ENCODE measurements at regions not wholly inside any gene's neighbourhood (a gene's known extent, or its start where the extent isn't known, plus 50 kb on each side); places are given as distances from the start of the nearest gene placed in this dataset.

DNA sequence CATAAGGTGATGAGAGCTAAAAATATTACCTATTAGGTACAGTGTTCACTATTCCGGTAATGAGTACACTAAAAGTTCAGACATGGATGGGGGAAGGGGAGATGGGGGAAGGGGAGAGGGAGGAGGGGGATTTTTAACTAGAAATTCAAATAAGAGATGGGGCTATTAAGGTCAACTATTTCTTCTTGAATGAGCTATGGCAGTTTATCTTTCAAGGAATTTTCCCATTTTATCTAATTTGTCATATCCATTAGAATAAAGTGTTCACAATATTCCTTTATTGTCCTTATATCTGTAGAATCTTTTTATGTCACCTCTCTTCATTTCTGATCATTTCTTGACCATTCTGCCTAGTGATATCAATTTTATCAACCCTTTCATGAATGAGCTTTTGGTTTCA is 362.4 kb downstream of the SUCLA2 start:
- Histone ChIP-seq H3K4me3 (no peak overlapping the region), H3K4me1 (ENCODE audit: insufficient read depth) (0 out of 2 replicates have a peak, but pooled peaks cover 3% of the 10 kb centered on the region), H3F3A (ENCODE audit: insufficient read depth) (no peaks in the 10 kb centered on the region), H2AFZ (no peak overlapping the region), H3K79me2 (ENCODE audit: insufficient read depth) (no peaks in the 10 kb centered on the region), H3K9ac (no peak overlapping the region), H3K4me2 (ENCODE audit: unreplicated experiment) (no peak overlapping the region), H4K20me1 (ENCODE audit: insufficient read depth) (no peaks in the 10 kb centered on the region), H3K27me3 (replicated peaks; ENCODE audit: insufficient read depth) (no peaks in the 10 kb centered on the region), H3K9me2 (ENCODE audit: insufficient read depth) (no peaks in the 10 kb centered on the region), H3K36me3 (ENCODE audit: low read depth) (no peaks in the 10 kb centered on the region), H3K9me3 (ENCODE audit: low read depth) (no peaks in the 10 kb centered on the region), H3K27ac (no peak overlapping the region)
- in situ Hi-C loops (cut with MboI): no loop called here
- no peak for DNase-seq
- 83 to 100% methylated on average over 1 of the region's 1 CpG for WGBS, 2 experiments (ENCODE audit: low coverage in 1 of 2, low lambda C conversion rate in 2 of 2, missing lambda C conversion rate in 2 of 2)
- TF ChIP-seq EZH2phosphoT487 (IDR thresholded peaks at IDR 0.05; ENCODE audit: insufficient read depth, low read depth) (no peak), EZH2 (IDR thresholded peaks at IDR 0.05; ENCODE audit: insufficient read depth, poor library complexity, severe bottlenecking) (no peak)

DNA sequence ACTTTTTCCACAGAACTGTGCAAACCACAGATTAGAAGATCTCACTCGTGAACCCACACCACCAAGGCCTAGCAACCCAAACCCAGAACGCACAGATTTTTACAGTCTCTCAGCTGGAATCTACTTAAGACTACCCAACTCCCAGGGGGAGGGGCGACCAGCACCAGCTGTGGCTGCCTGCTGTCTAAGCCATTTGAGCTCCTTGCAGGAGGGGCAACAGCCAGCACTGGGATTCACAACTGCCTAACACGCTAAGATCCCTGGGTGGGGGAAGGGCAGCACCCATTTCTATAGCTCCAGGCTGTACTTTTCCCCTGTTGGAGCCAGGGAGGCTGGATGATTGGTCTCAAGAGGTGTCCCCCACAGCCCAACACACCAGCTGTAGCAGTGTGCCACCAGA is 368.8 kb downstream of the SUCLA2 start:
- H3K9me2 ChIP-seq (ENCODE audit: insufficient read depth): no peaks in the 10 kb centered on the region; the same call in 1 of the 2 replicates
- H2AFZ ChIP-seq: no peak overlapping the region
- no peaks in the 10 kb centered on the region for H3K9me3 ChIP-seq (ENCODE audit: low read depth)
- 37 to 45% methylated on average over 4 of the region's 4 CpGs for WGBS, 2 experiments (ENCODE audit: low coverage in 1 of 2, low lambda C conversion rate in 2 of 2, missing lambda C conversion rate in 2 of 2)
- no peaks in the 10 kb centered on the region for H4K20me1 ChIP-seq (ENCODE audit: insufficient read depth)
- peaks cover 14% of the 10 kb centered on the region for H3F3A ChIP-seq (ENCODE audit: insufficient read depth)
- no peak overlapping the region for H3K27ac ChIP-seq
- no peaks in the 10 kb centered on the region for H3K27me3 ChIP-seq (replicated peaks; ENCODE audit: insufficient read depth)
- DNase-seq: no peak
- no peaks in the 10 kb centered on the region for H3K79me2 ChIP-seq (ENCODE audit: insufficient read depth)
- in situ Hi-C loops (cut with MboI): no loop called here
- H3K9ac ChIP-seq: no peak overlapping the region
- H3K4me1 ChIP-seq (ENCODE audit: insufficient read depth): peaks cover 12% of the 10 kb centered on the region; the same call in 1 of the 2 replicates
- no peak overlapping the region for H3K4me2 ChIP-seq (ENCODE audit: unreplicated experiment)
- TF ChIP-seq EZH2 (IDR thresholded peaks at IDR 0.05; ENCODE audit: insufficient read depth, poor library complexity, severe bottlenecking): no peak
- no peak for TF ChIP-seq EZH2phosphoT487 (IDR thresholded peaks at IDR 0.05; ENCODE audit: insufficient read depth, low read depth)
- H3K36me3 ChIP-seq (ENCODE audit: low read depth): no peaks in the 10 kb centered on the region
- H3K4me3 ChIP-seq: no peak overlapping the region

- Histone ChIP-seq H3K36me3 (ENCODE audit: low read depth) (no peaks in the 10 kb centered on the region), H3K4me3 (no peak overlapping the region), H3K4me2 (ENCODE audit: unreplicated experiment) (no peak overlapping the region), H3K9ac (no peak overlapping the region), H3K9me2 (ENCODE audit: insufficient read depth) (no peaks in the 10 kb centered on the region; the same call in 1 of the 2 replicates), H3K9me3 (ENCODE audit: low read depth) (no peaks in the 10 kb centered on the region), H3K4me1 (ENCODE audit: insufficient read depth) (peaks cover 12% of the 10 kb centered on the region; the same call in 1 of the 2 replicates), H4K20me1 (ENCODE audit: insufficient read depth) (no peaks in the 10 kb centered on the region), H3K79me2 (ENCODE audit: insufficient read depth) (no peaks in the 10 kb centered on the region), H2AFZ (no peak overlapping the region), H3K27ac (no peak overlapping the region), H3F3A (ENCODE audit: insufficient read depth) (peaks cover 14% of the 10 kb centered on the region), H3K27me3 (replicated peaks; ENCODE audit: insufficient read depth) (no peaks in the 10 kb centered on the region)
- no peak for TF ChIP-seq EZH2 (IDR thresholded peaks at IDR 0.05; ENCODE audit: insufficient read depth, poor library complexity, severe bottlenecking)
- no peak for TF ChIP-seq EZH2phosphoT487 (IDR thresholded peaks at IDR 0.05; ENCODE audit: insufficient read depth, low read depth)
- peak; percentile 69 for DNase-seq
- in situ Hi-C loops (cut with MboI): no loop called here
- WGBS, 2 experiments (ENCODE audit: low coverage in 1 of 2, low lambda C conversion rate in 2 of 2, missing lambda C conversion rate in 2 of 2): 21 to 23% methylated on average over 2 of the region's 2 CpGs
These were observed 372.4 kb downstream of the SUCLA2 start for GRCh38 chr13:47628666-47629065.

- H3K4me1 ChIP-seq (ENCODE audit: insufficient read depth): peaks cover 8% of the 10 kb centered on the region; the same call in 1 of the 2 replicates
- H3F3A ChIP-seq (ENCODE audit: insufficient read depth): peaks cover 6% of the 10 kb centered on the region
- WGBS, 2 experiments (ENCODE audit: low coverage in 1 of 2, low lambda C conversion rate in 2 of 2, missing lambda C conversion rate in 2 of 2): 90 to 92% methylated on average over 2 of the region's 2 CpGs
These were observed 377.2 kb downstream of the SUCLA2 start for GRCh38 chr13:47623862-47624261.

GRCh38 chr13:47621931-47622330 is 379.1 kb downstream of the SUCLA2 start:
- H3K4me2 ChIP-seq (ENCODE audit: unreplicated experiment): no peak overlapping the region
- no peaks in the 10 kb centered on the region for H3K9me3 ChIP-seq (ENCODE audit: low read depth)
- H3K4me3 ChIP-seq: no peak overlapping the region
- TF ChIP-seq EZH2phosphoT487 (IDR thresholded peaks at IDR 0.05; ENCODE audit: insufficient read depth, low read depth) (no peak), EZH2 (IDR thresholded peaks at IDR 0.05; ENCODE audit: insufficient read depth, poor library complexity, severe bottlenecking) (no peak)
- H3K27ac ChIP-seq: no peak overlapping the region
- H3K9me2 ChIP-seq (ENCODE audit: insufficient read depth): no peaks in the 10 kb centered on the region
- peaks cover 25% of the 10 kb centered on the region for H3K27me3 ChIP-seq (replicated peaks; ENCODE audit: insufficient read depth)
- WGBS, 2 experiments (ENCODE audit: low coverage in 1 of 2, low lambda C conversion rate in 2 of 2, missing lambda C conversion rate in 2 of 2): 69 to 76% methylated on average over 1 of the region's 1 CpG
- no peak overlapping the region for H3K9ac ChIP-seq
- H3K79me2 ChIP-seq (ENCODE audit: insufficient read depth): no peaks in the 10 kb centered on the region
- H3K4me1 ChIP-seq (ENCODE audit: insufficient read depth): no peaks in the 10 kb centered on the region
- DNase-seq: peak; percentile 46
- no peaks in the 10 kb centered on the region for H3F3A ChIP-seq (ENCODE audit: insufficient read depth)
- H3K36me3 ChIP-seq (ENCODE audit: low read depth): no peaks in the 10 kb centered on the region
- in situ Hi-C loops (cut with MboI): no loop called here
- no peaks in the 10 kb centered on the region for H4K20me1 ChIP-seq (ENCODE audit: insufficient read depth)
- H2AFZ ChIP-seq: no peak overlapping the region

More at GRCh38 chr13:47623862-47624261, 377.2 kb downstream of the SUCLA2 start:
- Histone ChIP-seq H3K9ac (no peak overlapping the region), H3K27ac (no peak overlapping the region), H3K27me3 (replicated peaks; ENCODE audit: insufficient read depth) (peaks cover 14% of the 10 kb centered on the region; the same call in 1 of the 2 replicates), H3K4me2 (ENCODE audit: unreplicated experiment) (no peak overlapping the region), H2AFZ (no peak overlapping the region), H3K4me3 (no peak overlapping the region), H4K20me1 (ENCODE audit: insufficient read depth) (no peaks in the 10 kb centered on the region), H3K36me3 (ENCODE audit: low read depth) (no peaks in the 10 kb centered on the region), H3K79me2 (ENCODE audit: insufficient read depth) (no peaks in the 10 kb centered on the region), H3K9me2 (ENCODE audit: insufficient read depth) (no peaks in the 10 kb centered on the region), H3K9me3 (ENCODE audit: low read depth) (no peaks in the 10 kb centered on the region)
- in situ Hi-C loops (cut with MboI): no loop called here
- DNase-seq: no peak
- TF ChIP-seq EZH2 (IDR thresholded peaks at IDR 0.05; ENCODE audit: insufficient read depth, poor library complexity, severe bottlenecking) (no peak), EZH2phosphoT487 (IDR thresholded peaks at IDR 0.05; ENCODE audit: insufficient read depth, low read depth) (no peak)
